HK-2 (cell line): ENCODE measurements at regions not wholly inside any gene's neighbourhood (a gene's known extent, or its start where the extent isn't known, plus 50 kb on each side); places are given as distances from the start of the nearest gene placed in this dataset.
"Not testable (repeated sequence)": the region's sequence is repeated elsewhere in the genome, so short reads cannot be mapped to it uniquely, and the experiment has no call there.

Experiments
- DNase-seq: peaks from one replicate; pipeline ENCODE4 v3.0.0-alpha.2; 2018; ENCODE audit not compliant: unreplicated experiment

DNA sequence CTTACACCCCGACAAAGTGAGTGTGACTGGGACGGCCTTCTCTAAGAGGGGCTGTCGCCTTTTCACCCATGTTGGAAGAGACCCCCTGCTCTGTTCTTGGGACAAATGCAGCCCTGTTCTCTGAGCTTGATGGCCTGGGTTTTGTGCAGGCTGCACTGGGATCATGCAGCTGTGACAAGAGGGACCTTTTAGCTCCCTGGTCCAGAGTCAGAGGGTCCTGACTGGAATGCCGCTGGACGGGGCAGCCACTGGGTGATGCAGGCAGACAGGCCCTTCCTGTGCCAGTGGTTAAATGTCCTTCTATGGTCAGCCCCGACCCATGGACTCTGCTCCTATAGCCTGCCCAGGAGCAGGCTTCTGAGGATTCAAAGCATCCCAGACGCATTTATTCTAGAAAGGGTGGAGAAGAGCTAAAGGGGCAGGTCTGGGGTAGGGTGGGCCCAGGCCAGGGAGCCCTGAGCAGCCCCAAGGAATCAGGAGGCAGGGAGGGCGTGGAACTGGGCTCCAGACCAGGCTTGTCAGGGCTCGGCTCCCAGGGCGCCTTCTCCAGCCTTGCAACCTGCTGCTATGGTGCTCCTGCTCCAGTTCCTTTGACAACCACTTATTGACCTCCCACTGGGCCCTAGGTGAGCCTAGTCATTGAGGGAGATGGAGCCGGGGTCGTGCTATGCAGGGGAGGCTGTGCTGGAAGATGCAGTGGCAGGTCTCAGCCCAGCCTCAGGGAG lies 277.9 kb upstream of the HS6ST1 start:
- no peak for DNase-seq

- no peak for DNase-seq
Measured at GRCh38 chr2:128597121-128597762, 278.6 kb upstream of the HS6ST1 start.

DNA sequence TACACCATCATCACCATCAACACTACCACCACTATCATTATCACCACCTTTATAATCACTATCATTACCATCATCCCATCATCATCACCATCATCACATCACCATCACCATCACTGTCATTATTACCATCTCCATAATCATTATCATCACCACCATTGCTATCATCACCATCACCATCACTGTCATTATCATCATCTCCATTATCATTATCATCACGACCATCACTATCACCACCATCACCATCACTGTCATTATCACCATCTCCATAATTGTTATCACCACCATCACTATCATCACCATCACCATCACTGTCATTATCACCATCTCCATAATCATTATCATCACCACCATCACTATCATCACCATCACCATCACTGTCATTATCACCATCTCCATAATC lies 279.6 kb upstream of the HS6ST1 start:
- not testable (repeated sequence) for DNase-seq

DNA sequence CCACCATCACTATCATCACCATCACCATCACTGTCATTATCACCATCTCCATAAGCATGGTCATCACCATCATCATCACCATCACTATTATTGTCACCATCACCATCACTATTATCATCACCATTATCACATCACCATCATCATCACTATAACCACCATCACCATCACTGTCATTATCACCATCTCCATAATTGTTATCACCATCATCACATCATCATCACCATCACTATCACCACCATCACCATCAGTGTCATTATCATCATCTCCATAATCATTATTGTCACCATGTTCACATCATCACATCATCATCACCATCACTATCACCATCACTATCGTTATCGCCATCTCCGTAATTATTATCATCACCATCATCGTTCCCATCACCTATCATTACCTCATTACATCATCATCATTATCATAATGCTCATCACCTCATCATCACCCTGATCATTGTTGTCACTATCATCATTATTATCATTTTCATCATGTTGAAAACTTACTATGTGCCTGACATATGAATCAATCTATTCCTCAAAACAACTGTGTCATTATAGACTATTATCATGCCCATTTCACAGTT lies 280.3 kb upstream of the HS6ST1 start:
- no peak for DNase-seq

DNA sequence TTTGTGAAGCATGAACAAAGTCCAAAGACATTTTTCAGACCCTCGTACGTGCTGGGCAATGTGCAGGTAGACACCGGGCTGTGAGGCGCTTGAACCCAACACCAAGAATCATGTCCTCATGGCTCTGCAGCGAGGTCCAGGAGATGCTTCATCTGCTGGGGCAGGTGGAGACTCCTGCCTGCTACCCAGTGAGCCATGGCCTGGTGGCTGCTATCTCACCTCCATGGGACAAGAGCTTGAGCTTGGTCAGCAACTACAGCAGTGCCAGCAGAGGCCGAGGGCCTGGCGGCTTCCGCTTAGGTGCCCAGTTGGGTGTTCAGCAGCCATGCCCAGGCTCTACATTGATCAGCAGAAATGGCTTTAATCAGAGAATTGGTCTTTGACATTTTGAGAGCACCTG lies 281.0 kb upstream of the HS6ST1 start:
- no peak for DNase-seq

DNA sequence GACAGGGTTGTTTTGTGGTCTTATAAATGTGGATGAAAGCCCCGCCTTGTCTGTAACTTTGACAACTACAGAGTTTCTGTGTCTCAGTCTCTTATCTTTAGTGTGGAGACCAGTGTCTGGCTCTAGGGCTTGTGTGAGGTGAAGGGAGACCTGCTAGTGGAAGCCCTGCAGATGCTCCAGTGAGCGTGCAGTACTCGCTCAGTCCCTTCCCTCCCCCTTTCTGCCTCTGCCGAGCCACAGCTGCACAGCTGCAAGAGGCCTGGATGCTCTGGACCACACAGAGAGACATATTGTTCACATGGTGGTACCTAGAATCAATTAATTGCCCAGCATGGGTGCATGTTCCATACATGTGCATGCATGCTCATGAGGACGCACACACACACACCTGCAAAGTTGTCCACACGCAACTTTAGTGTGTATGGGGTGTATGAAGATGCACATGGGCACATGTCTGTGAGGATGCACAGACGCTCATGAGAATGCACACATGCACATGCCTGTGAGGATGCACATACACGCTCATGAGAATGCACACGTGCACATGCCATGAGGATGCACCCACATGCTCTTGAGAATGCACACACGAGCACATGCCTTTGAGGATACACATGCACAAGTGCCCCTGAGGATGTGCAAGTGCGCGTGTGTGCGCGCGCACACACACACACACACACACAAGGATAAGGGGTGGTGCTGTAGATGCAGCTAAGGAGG lies 282.1 kb upstream of the HS6ST1 start:
- DNase-seq, result no peak

- DNase-seq, result no peak
Measured at GRCh38 chr2:128601298-128602037, 282.8 kb upstream of the HS6ST1 start.

DNA sequence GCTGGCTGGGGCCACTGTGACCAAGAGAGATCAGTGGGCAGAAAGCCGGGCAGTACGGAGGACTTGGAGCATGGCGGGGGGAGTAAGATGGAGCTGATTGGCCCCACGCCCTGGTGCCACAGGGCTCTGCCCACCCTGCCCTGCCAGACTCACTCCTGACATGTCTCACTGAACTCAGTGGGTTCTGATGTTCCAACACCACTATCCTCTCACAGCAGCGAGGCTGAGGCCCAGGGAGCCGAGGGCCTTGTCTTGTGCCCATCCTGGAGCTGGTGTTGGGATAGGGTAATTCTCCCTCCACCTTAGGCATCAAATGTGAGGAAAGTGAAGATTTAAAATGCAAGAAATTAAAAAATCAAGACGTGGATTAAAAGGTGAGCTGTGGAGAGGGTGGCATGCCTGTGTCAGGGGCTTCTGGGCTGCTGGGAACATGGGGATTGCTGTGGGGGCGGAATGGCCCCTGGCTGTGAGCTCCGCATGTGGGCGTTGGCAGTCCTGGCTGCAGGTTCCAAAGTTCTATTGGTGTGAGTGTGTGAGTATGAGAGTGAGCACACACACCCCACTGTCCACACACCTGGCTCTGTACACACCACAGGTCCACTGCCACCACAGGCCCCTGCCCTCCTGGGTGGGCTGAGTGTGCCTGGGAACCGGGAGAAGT lies 283.5 kb upstream of the HS6ST1 start:
- DNase-seq, result no peak

GRCh38 chr2:128602699-128603101 lies 284.0 kb upstream of the HS6ST1 start:
- no peak for DNase-seq

DNA sequence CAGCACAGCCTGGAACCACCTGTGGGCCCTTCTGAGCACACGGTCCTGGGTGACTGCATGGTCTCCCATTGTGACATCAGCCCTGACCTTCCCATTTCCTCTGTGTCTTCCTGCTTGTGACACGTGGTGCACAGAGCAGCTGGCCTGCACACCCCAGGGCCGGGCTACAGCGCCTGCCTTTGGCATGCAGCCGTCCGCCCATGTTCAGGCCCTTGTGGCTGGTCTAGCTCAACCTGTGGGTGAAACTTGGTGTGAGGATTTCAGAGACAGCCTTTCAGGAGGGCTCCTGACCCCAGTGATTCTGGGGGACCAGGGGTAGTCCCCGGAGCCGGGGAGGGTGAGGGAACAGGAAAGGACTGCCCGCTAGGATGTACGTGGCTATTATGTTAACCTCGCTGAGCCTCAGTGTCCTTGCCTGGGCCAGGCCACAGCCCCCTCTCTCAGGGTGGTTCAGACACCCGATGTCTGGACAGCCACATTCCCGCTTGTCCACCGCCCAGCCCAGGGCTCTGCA lies 284.8 kb upstream of the HS6ST1 start:
- no peak for DNase-seq

GRCh38 chr2:128604045-128604444 lies 285.4 kb upstream of the HS6ST1 start:
- no peak for DNase-seq

- not testable (repeated sequence) for DNase-seq
Measured at GRCh38 chr2:128604581-128604980, 285.9 kb upstream of the HS6ST1 start.

DNA sequence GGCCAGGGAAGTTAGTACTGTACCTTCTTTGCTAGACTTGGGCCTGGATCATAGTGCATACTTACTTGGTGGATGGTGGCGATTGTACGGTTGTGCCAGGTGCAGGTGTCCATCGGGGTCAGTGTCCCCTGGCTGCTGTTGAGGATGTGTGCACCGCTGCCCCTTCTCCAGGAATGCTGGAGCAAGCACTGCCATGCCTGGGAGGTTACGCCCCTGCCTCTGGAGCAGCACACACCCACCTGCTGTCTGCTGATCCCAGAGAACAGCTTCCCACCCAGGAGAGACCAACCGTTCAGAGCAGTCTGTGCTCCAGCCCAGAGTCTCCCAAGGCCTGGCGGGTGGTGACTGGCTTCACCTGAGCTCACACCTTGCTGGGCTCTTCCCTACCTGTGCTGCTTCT lies 286.8 kb upstream of the HS6ST1 start:
- DNase-seq, result no peak

DNA sequence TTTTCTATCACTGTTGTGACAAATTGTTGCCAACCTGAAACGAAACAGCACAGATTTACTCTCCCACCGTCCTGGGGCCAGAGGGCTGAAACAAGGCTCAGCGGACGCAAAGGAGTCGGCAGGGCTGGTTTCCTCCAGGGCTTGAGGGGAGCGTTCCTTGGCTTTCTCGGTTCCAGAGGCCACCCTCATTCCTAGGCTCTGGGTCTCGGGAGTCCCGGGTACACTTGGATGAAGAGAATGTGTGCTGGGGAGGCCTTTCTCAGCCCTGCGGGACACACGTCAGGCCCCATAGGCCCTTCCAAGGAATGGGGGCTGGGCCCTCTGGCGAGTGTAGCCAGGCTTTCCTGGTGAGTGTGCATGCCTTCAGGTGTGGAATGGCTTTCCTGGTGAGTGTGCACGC lies 287.3 kb upstream of the HS6ST1 start:
- DNase-seq, result no peak

DNA sequence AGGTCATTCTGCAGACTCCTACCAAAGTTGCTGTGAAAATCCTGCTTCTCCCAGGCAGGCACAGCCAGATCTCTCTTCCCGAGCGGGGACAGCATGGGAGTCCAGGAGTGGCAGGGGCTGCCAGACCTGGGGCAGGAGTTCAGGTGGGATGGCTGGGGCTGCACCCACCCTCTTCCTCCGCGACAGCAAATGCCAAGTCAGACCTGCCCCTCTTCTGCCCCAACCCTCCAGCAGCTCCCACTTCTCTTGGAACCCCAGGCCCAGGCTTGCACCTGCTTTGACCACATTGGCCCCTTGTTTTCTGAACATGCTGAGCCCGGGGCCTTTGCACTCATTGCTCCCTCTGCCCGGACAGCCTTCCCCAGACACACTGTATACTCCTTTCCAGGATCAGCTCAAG lies 288.2 kb upstream of the HS6ST1 start:
- no peak for DNase-seq

DNA sequence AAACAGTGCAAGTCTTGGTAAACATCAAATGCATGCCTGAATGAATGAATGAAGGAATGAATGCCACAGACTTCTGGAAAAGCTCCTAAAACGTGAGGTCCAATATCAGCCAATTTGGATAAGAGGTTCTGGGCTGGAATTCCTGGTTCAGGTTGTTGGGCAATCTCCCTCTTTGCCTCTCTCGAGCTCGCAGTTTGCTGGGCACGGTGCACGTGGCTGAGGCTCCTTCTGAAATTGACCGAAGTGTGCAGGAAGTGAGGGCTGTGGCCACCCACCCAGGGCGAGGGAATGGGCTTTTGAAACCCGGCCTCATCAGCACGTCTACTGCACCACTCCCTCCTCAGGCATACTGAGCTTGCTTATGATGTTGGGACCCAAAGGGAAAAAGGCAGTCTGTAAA lies 288.8 kb upstream of the HS6ST1 start:
- DNase-seq, result no peak

DNA sequence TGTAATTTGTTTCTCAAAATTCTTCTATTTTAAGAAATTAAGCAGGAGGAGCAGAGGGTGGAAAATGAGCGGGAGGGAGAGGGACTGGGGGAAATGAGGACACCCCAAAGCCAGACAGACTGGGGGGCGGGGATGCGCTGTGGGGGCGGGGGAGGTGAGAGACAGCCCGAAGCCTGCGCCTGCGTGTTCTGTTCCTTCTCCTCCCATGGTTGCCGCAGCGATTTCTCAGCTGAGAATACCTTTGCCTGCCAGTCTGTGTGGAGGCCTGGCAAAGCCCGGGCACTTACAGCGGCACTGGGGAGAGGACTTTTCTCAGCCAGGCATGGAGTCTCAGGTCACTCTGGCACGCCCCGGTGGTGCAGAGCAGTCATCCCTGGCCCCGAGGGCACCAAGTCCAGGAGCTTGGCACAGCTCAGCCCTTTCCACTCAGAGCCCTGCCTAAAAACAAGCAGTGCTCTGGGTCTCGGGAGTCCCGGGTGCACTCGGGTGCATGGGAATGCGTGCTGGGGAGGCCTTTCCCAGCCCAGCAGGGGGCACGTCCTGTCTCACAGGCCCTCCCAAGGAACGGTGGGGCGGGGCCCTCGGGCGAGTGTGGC lies 289.3 kb upstream of the HS6ST1 start:
- DNase-seq, result no peak

GRCh38 chr2:128608921-128609880 lies 290.5 kb upstream of the HS6ST1 start:
- no peak for DNase-seq

GRCh38 chr2:128610496-128610895 lies 291.8 kb upstream of the HS6ST1 start:
- DNase-seq, result no peak
